Neuronal stem cell (in vitro differentiated cells): ENCODE measurements at regions not wholly inside any gene's neighbourhood (a gene's known extent, or its start where the extent isn't known, plus 50 kb on each side); places are given as distances from the start of the nearest gene placed in this dataset.

Source experiments
- DNase-seq: peaks from one replicate; pipeline ENCODE4 v3.0.0-alpha.2; 2013; ENCODE audit warnings: low spot score
- H2AFZ ChIP-seq: one replicate; pipeline ENCODE4 v1.6.1; 2013; ENCODE audit warnings: mild to moderate bottlenecking, low read length, inconsistent platforms
- H2AK5ac ChIP-seq: 2 replicates; pipeline ENCODE4 v1.6.1; 2013; ENCODE audit warnings: low read depth, mild to moderate bottlenecking, inconsistent platforms, low read length, moderate library complexity, mixed read lengths
- H2BK120ac ChIP-seq: 2 replicates; pipeline ENCODE4 v1.6.1; 2013; ENCODE audit warnings: low read depth, mild to moderate bottlenecking, inconsistent platforms, low read length, moderate library complexity, mixed read lengths
- H2BK12ac ChIP-seq: one replicate; pipeline ENCODE4 v1.6.1; 2013; ENCODE audit warnings: low read length, inconsistent platforms
- H2BK15ac ChIP-seq: 2 replicates; pipeline ENCODE4 v1.6.1; 2013; ENCODE audit warnings: mild to moderate bottlenecking, low read length, inconsistent platforms, mixed read lengths
- H2BK5ac ChIP-seq: one replicate; pipeline ENCODE4 v1.6.1; 2013; ENCODE audit warnings: inconsistent platforms, mild to moderate bottlenecking, low read length, moderate library complexity
- H3K14ac ChIP-seq: one replicate; pipeline ENCODE4 v1.6.1; 2013; ENCODE audit warnings: low read length, inconsistent platforms
- H3K18ac ChIP-seq: 2 replicates; pipeline ENCODE4 v1.6.1; 2013; ENCODE audit warnings: low read length, inconsistent platforms
- H3K23ac ChIP-seq: 2 replicates; pipeline ENCODE4 v1.6.1; 2013; ENCODE audit warnings: low read depth, mild to moderate bottlenecking, mixed read lengths, low read length, inconsistent platforms; ENCODE audit not compliant: poor library complexity
- H3K27ac ChIP-seq: replicated peaks from 3 replicates; pipeline ENCODE4 v1.5.1; 2013; ENCODE audit warnings: low read length, inconsistent platforms
- H3K27me3 ChIP-seq, 3 experiments: 2 replicates each; pipeline ENCODE4 v1.6.1; 2013; ENCODE audit warnings: low read length in 3 of 3, mild to moderate bottlenecking in 2 of 3, inconsistent platforms in 1 of 3, low read depth in 1 of 3, mixed read lengths in 1 of 3, moderate library complexity in 1 of 3; ENCODE audit not compliant: control insufficient read depth in 3 of 3, insufficient read depth in 3 of 3
- H3K36me3 ChIP-seq, 2 donors: replicated peaks in 1 of 2; 2 replicates each; pipeline ENCODE4 v1.6.1; 2013; ENCODE audit warnings: low read length in 2 of 2; ENCODE audit not compliant: control insufficient read depth in 2 of 2, insufficient read depth in 2 of 2
- H3K4ac ChIP-seq: 2 replicates; pipeline ENCODE4 v1.6.1; 2013; ENCODE audit warnings: inconsistent platforms, mild to moderate bottlenecking, low read length, moderate library complexity
- H3K4me1 ChIP-seq, 2 donors: 1 replicate in 1 of 2; 2 replicates in 1 of 2; pipeline ENCODE4 v1.6.1; 2013; ENCODE audit warnings: low read length in 2 of 2, low read depth in 1 of 2; ENCODE audit not compliant: control insufficient read depth in 2 of 2, insufficient read depth in 1 of 2
- H3K4me2 ChIP-seq: one replicate; pipeline ENCODE4 v1.6.1; 2013; ENCODE audit warnings: mild to moderate bottlenecking, low read length, inconsistent platforms; ENCODE audit not compliant: insufficient read depth, poor library complexity, severe bottlenecking
- H3K4me3 ChIP-seq, 2 donors: 2 replicates each; pipeline ENCODE4 v1.5.1; 2013; ENCODE audit warnings: low read length in 2 of 2, mild to moderate bottlenecking in 2 of 2, inconsistent platforms in 1 of 2, moderate library complexity in 1 of 2
- H3K79me1 ChIP-seq: one replicate; pipeline ENCODE4 v1.6.1; 2013; ENCODE audit warnings: low read depth, mild to moderate bottlenecking, inconsistent platforms, low read length, moderate library complexity
- H3K9ac ChIP-seq: one replicate; pipeline ENCODE4 v1.6.1; 2013; ENCODE audit warnings: mild to moderate bottlenecking, low read depth, low read length, inconsistent platforms; ENCODE audit not compliant: poor library complexity
- H3K9me3 ChIP-seq, 2 donors: replicated peaks in 1 of 2; 2 replicates each; pipeline versions ENCODE3 to v1.6.1; 2013; ENCODE audit warnings: low read length in 2 of 2, mild to moderate bottlenecking in 2 of 2, inconsistent platforms in 1 of 2, low read depth in 1 of 2, mixed read lengths in 1 of 2, moderate library complexity in 1 of 2; ENCODE audit not compliant: control insufficient read depth in 2 of 2, insufficient read depth in 1 of 2
- H4K8ac ChIP-seq: one replicate; pipeline ENCODE4 v1.6.1; 2013; ENCODE audit warnings: low read depth, mild to moderate bottlenecking, inconsistent platforms, low read length, moderate library complexity
- H4K91ac ChIP-seq: one replicate; pipeline ENCODE4 v1.6.1; 2013; ENCODE audit warnings: low read length, low read depth, mild to moderate bottlenecking, inconsistent platforms; ENCODE audit not compliant: poor library complexity
- WGBS, 2 donors: extraction: QIAGEN DNeasy Blood & Tissue Kit; methylation state at CpG; one replicate each; pipeline ENCODE4 v1.1.7; 2013; ENCODE audit warnings: missing lambda C conversion rate in 2 of 2, mixed read lengths in 1 of 2; ENCODE audit not compliant: insufficient read length in 2 of 2, insufficient replicate concordance in 1 of 2; ENCODE audit errors: extremely low coverage in 2 of 2; 5-methylcytosine and 5-hydroxymethylcytosine counted together

DNA sequence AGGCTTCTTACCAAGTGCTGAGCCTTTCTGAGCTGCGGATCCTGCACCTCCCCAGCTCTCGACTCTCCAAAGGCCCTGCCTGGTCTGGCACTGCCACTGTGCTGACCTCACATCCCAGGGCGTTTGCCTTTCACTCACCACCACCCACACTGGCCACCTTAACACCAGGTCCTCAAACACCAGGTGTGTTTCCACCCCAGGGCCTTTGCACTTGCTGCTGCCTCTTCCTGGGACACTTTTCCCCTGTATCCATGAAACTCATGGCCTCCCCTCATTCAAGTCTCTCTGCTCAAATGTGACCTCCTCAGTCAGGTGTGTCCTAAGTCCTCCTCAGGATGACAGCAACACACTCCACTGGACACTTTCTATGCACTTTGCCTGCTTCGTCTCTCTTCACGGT, 51.4 kb upstream of the ANO1 start:
- no peak overlapping the region for H3K4me2 ChIP-seq
- no peak overlapping the region for H3K4ac ChIP-seq
- peaks cover 0 to 2% (median 0%) of the 10 kb centered on the region in 3 experiments for H3K27me3 ChIP-seq
- no peaks in the 10 kb centered on the region for H3K79me1 ChIP-seq
- no peak overlapping the region for H2BK120ac ChIP-seq
- no peak overlapping the region for H2BK12ac ChIP-seq
- H2AK5ac ChIP-seq, result no peak overlapping the region
- no peak overlapping the region for H4K91ac ChIP-seq
- peak overlapping the region in 1 of 2 donors; percentile 53 for H3K4me3 ChIP-seq
- H3K9me3 ChIP-seq, result no peaks in the 10 kb centered on the region
- H3K4me1 ChIP-seq, result no peaks in the 10 kb centered on the region
- H3K9ac ChIP-seq, result no peak overlapping the region
- H3K23ac ChIP-seq, result no peak overlapping the region
- H3K18ac ChIP-seq, result no peak overlapping the region
- H4K8ac ChIP-seq, result no peak overlapping the region
- H3K14ac ChIP-seq, result no peak overlapping the region
- H2BK15ac ChIP-seq, result no peak overlapping the region
- no peak overlapping the region for H2AFZ ChIP-seq
- H3K27ac ChIP-seq, result no peak overlapping the region
- WGBS, 2 donors, result no CpG with 5 or more reads among the region's 5 CpGs
- DNase-seq, result no peak
- no peak overlapping the region for H2BK5ac ChIP-seq
- H3K36me3 ChIP-seq, result no peaks in the 10 kb centered on the region

DNA sequence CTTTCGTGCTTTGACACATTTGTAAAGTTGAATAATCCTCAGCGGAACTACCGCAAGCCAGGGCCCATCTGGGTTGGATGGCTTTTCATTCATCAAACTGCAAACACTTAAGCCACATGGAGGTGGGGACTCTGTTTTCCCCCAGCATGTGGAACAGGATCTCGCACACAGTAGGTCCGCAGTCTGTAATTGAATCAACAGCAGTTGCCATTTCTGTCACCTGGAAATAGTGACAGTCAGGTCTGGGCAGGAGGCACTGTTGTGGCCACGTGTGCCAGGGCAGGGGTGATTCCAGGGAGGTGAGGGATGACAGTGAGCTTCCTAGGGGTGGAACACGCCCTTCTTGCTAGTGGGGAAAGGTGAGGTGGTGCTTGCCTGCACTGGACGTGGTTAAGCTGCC, 50.7 kb upstream of the ANO1 start:
- DNase-seq, result no peak
- peaks cover 0 to 3% (median 0%) of the 10 kb centered on the region in 3 experiments for H3K27me3 ChIP-seq
- no peak overlapping the region for H3K9ac ChIP-seq
- no peak overlapping the region for H2BK120ac ChIP-seq
- no peaks in the 10 kb centered on the region for H3K4me1 ChIP-seq
- WGBS, 2 donors, result no CpG with 5 or more reads among the region's 8 CpGs
- H3K9me3 ChIP-seq, result no peaks in the 10 kb centered on the region
- H2BK12ac ChIP-seq, result no peak overlapping the region
- H3K27ac ChIP-seq, result no peak overlapping the region
- H2BK5ac ChIP-seq, result no peak overlapping the region
- no peak overlapping the region for H3K23ac ChIP-seq
- H2BK15ac ChIP-seq, result no peak overlapping the region
- H4K8ac ChIP-seq, result no peak overlapping the region
- H3K4ac ChIP-seq, result no peak overlapping the region
- H3K36me3 ChIP-seq, result no peaks in the 10 kb centered on the region
- no peak overlapping the region for H3K14ac ChIP-seq
- H3K4me2 ChIP-seq, result no peak overlapping the region
- no peaks in the 10 kb centered on the region for H3K79me1 ChIP-seq
- H3K4me3 ChIP-seq, result no peak overlapping the region
- no peak overlapping the region for H3K18ac ChIP-seq
- no peak overlapping the region for H2AK5ac ChIP-seq
- no peak overlapping the region for H4K91ac ChIP-seq
- no peak overlapping the region for H2AFZ ChIP-seq

DNA sequence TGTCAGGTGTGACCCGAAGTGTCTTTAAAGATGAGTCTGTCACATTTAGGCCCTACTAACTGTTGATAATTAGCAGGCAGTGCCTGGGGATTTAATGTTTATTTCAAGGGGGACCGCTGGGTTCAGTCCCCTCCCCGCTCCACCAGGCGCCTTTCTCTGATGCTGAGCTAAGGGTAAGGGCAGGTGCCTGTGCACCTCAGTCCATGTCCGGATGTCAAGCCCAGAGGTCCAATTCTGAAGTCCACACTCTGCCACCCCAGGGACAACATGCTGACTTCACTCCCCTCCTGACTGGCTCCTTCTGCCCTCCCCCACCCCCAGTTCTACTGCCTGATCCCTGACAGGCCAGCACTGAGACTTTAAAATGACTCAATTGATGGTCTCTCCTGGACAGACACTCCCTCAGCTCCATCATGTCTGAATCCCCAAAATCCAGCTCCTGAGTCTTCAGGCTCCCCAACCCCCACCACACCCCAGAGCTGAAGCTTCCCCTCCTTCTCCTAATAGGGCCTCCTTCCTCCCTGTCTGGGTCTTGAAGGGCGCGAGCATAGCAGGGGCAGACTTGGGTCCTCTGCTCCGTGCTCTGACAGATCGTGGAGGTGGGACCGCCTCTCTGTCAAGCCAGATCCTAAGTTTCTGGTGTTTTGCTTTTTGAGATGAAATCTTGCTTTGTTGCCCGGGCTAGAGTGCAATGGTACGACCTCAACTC, 49.8 kb upstream of the ANO1 start:
- Histone ChIP-seq H2AFZ (no peak overlapping the region), H3K4me3 (no peak overlapping the region), H3K4me2 (no peak overlapping the region), H4K8ac (no peak overlapping the region), H3K79me1 (no peaks in the 10 kb centered on the region), H2BK5ac (no peak overlapping the region), H3K4me1 (no peaks in the 10 kb centered on the region), H2AK5ac (no peak overlapping the region), H3K27me3 (peaks cover 0 to 5% (median 0%) of the 10 kb centered on the region in 3 experiments), H3K18ac (no peak overlapping the region), H3K9ac (no peak overlapping the region), H2BK120ac (no peak overlapping the region), H3K14ac (no peak overlapping the region), H4K91ac (no peak overlapping the region), H3K9me3 (no peaks in the 10 kb centered on the region), H3K27ac (no peak overlapping the region), H3K36me3 (no peaks in the 10 kb centered on the region), H2BK15ac (no peak overlapping the region), H3K4ac (no peak overlapping the region), H3K23ac (no peak overlapping the region), H2BK12ac (no peak overlapping the region)
- DNase-seq, result no peak
- no CpG with 5 or more reads among the region's 12 CpGs for WGBS, 2 donors
